Fibroblast of peridontal ligament (primary cell): ENCODE measurements at regions not wholly inside any gene's neighbourhood (a gene's known extent, or its start where the extent isn't known, plus 50 kb on each side); places are given as distances from the start of the nearest gene placed in this dataset.
"Not testable (repeated sequence)": the region's sequence is repeated elsewhere in the genome, so short reads cannot be mapped to it uniquely, and the experiment has no call there.

Experiments used
- DNase-seq: peaks from one replicate; pipeline ENCODE4 v3.0.0-alpha.2; 2010; ENCODE audit errors: extremely low read depth

- DNase-seq, result no peak
Measured at GRCh38 chr16:65731833-65732232, 610.0 kb upstream of the CDH11 start.

- no peak for DNase-seq
Measured at GRCh38 chr16:65728652-65729051, 606.8 kb upstream of the CDH11 start.

GRCh38 chr16:65728167-65728566, 606.3 kb upstream of the CDH11 start:
- no peak for DNase-seq

- DNase-seq, result no peak
Measured at GRCh38 chr16:65727534-65728137, 605.8 kb upstream of the CDH11 start.

- DNase-seq, result no peak
Measured at GRCh38 chr16:65725156-65725845, 603.4 kb upstream of the CDH11 start.

- no peak for DNase-seq
Measured at GRCh38 chr16:65722429-65722828, 600.6 kb upstream of the CDH11 start.

- DNase-seq, result no peak
Measured at GRCh38 chr16:65717846-65718245, 596.0 kb upstream of the CDH11 start.

GRCh38 chr16:65716737-65717700, 595.2 kb upstream of the CDH11 start:
- no peak for DNase-seq

GRCh38 chr16:65713181-65713808, 591.4 kb upstream of the CDH11 start:
- no peak for DNase-seq

GRCh38 chr16:65710107-65710506, 588.2 kb upstream of the CDH11 start:
- no peak for DNase-seq

GRCh38 chr16:65704866-65705265, 583.0 kb upstream of the CDH11 start:
- no peak for DNase-seq

GRCh38 chr16:65702707-65703402, 581.0 kb upstream of the CDH11 start:
- DNase-seq, result no peak

- DNase-seq, result no peak
Measured at GRCh38 chr16:65700596-65700995, 578.7 kb upstream of the CDH11 start.

- peak; percentile 89 for DNase-seq
Measured at GRCh38 chr16:65698791-65699321, 577.0 kb upstream of the CDH11 start.

- no peak for DNase-seq
Measured at GRCh38 chr16:65697521-65697920, 575.7 kb upstream of the CDH11 start.

- DNase-seq, result peak; percentile 37
Measured at GRCh38 chr16:65697065-65697464, 575.2 kb upstream of the CDH11 start.

GRCh38 chr16:65691846-65692245, 570.0 kb upstream of the CDH11 start:
- not testable (repeated sequence) for DNase-seq

GRCh38 chr16:65689726-65690125, 567.9 kb upstream of the CDH11 start:
- DNase-seq, result no peak

- no peak for DNase-seq
Measured at GRCh38 chr16:65688301-65688700, 566.4 kb upstream of the CDH11 start.

- no peak for DNase-seq
Measured at GRCh38 chr16:65684230-65684629, 562.4 kb upstream of the CDH11 start.

GRCh38 chr16:65681406-65681805, 559.5 kb upstream of the CDH11 start:
- DNase-seq, result no peak
